ENCODE measurements at regions not wholly inside any gene's neighbourhood (a gene's known extent, or its start where the extent isn't known, plus 50 kb on each side); places are given as distances from the start of the nearest gene placed in this dataset.

GRCh38 chr1:208910161-208910560, 666.0 kb upstream of the PLXNA2 start:
- TF ChIP-seq TEAD4 (IDR thresholded peaks at IDR 0.05) (no peak), FOXM1 (IDR thresholded peaks at IDR 0.05; ENCODE audit: borderline replicate concordance, low read depth) (no peak), TAF1 (IDR thresholded peaks at IDR 0.05; ENCODE audit: low read depth) (no peak), NFIC (IDR thresholded peaks at IDR 0.05) (no peak), EGR1 (IDR thresholded peaks at IDR 0.05) (no peak), YY1 (IDR thresholded peaks at IDR 0.05; ENCODE audit: low read depth) (no peak), EP300 (IDR thresholded peaks at IDR 0.05; ENCODE audit: borderline replicate concordance) (no peak), USF1 (IDR thresholded peaks at IDR 0.05) (no peak), ZBTB7A (IDR thresholded peaks at IDR 0.05; ENCODE audit: low read depth) (no peak), CEBPB (IDR thresholded peaks at IDR 0.05) (no peak), MAX (IDR thresholded peaks at IDR 0.05) (no peak)

GRCh38 chr1:208917281-208917680, 666.2 kb upstream of the CAMK1G start:
- TF ChIP-seq FOXM1 (IDR thresholded peaks at IDR 0.05; ENCODE audit: borderline replicate concordance, low read depth): no peak
- TF ChIP-seq TAF1 (IDR thresholded peaks at IDR 0.05; ENCODE audit: low read depth): no peak
- no peak for TF ChIP-seq EP300 (IDR thresholded peaks at IDR 0.05; ENCODE audit: borderline replicate concordance)
- TF ChIP-seq EGR1 (IDR thresholded peaks at IDR 0.05): no peak
- TF ChIP-seq USF1 (IDR thresholded peaks at IDR 0.05): no peak
- no peak for TF ChIP-seq ZBTB7A (IDR thresholded peaks at IDR 0.05; ENCODE audit: low read depth)

- TF ChIP-seq FOXM1 (IDR thresholded peaks at IDR 0.05; ENCODE audit: borderline replicate concordance, low read depth) (no peak), YY1 (IDR thresholded peaks at IDR 0.05; ENCODE audit: low read depth) (no peak), ZBTB7A (IDR thresholded peaks at IDR 0.05; ENCODE audit: low read depth) (no peak), EP300 (IDR thresholded peaks at IDR 0.05; ENCODE audit: borderline replicate concordance) (no peak), TAF1 (IDR thresholded peaks at IDR 0.05; ENCODE audit: low read depth) (no peak)
Measured at GRCh38 chr1:208917723-208918122, 665.8 kb upstream of the CAMK1G start.

GRCh38 chr1:208918160-208918559, 665.4 kb upstream of the CAMK1G start:
- TF ChIP-seq CEBPB (IDR thresholded peaks at IDR 0.05) (no peak), TCF12 (IDR thresholded peaks at IDR 0.05; ENCODE audit: low read depth) (no peak), MAX (IDR thresholded peaks at IDR 0.05) (no peak), RAD21 (IDR thresholded peaks at IDR 0.05; ENCODE audit: low read depth) (no peak), FOXM1 (IDR thresholded peaks at IDR 0.05; ENCODE audit: borderline replicate concordance, low read depth) (no peak), EP300 (IDR thresholded peaks at IDR 0.05; ENCODE audit: borderline replicate concordance) (no peak), TAF1 (IDR thresholded peaks at IDR 0.05; ENCODE audit: low read depth) (no peak), TEAD4 (IDR thresholded peaks at IDR 0.05) (no peak), CREB1 (IDR thresholded peaks at IDR 0.05; ENCODE audit: low read depth) (no peak), NFIC (IDR thresholded peaks at IDR 0.05) (no peak), REST (IDR thresholded peaks at IDR 0.05; ENCODE audit: low read depth) (no peak), EGR1 (IDR thresholded peaks at IDR 0.05) (no peak), YY1 (IDR thresholded peaks at IDR 0.05; ENCODE audit: low read depth) (no peak), ZBTB7A (IDR thresholded peaks at IDR 0.05; ENCODE audit: low read depth) (no peak), USF1 (IDR thresholded peaks at IDR 0.05) (no peak)

GRCh38 chr1:208919371-208919770, 664.1 kb upstream of the CAMK1G start:
- TF ChIP-seq CEBPB (IDR thresholded peaks at IDR 0.05): no peak
- no peak for TF ChIP-seq EGR1 (IDR thresholded peaks at IDR 0.05)
- TF ChIP-seq YY1 (IDR thresholded peaks at IDR 0.05; ENCODE audit: low read depth): no peak

GRCh38 chr1:208921259-208921658, 662.3 kb upstream of the CAMK1G start:
- TF ChIP-seq EP300 (IDR thresholded peaks at IDR 0.05; ENCODE audit: borderline replicate concordance) (no peak), TCF12 (IDR thresholded peaks at IDR 0.05; ENCODE audit: low read depth) (no peak), CEBPB (IDR thresholded peaks at IDR 0.05) (no peak), YY1 (IDR thresholded peaks at IDR 0.05; ENCODE audit: low read depth) (no peak), CREB1 (IDR thresholded peaks at IDR 0.05; ENCODE audit: low read depth) (no peak), RAD21 (IDR thresholded peaks at IDR 0.05; ENCODE audit: low read depth) (no peak)

- TF ChIP-seq MAX (IDR thresholded peaks at IDR 0.05) (no peak), YY1 (IDR thresholded peaks at IDR 0.05; ENCODE audit: low read depth) (no peak), ZBTB7A (IDR thresholded peaks at IDR 0.05; ENCODE audit: low read depth) (no peak), TAF1 (IDR thresholded peaks at IDR 0.05; ENCODE audit: low read depth) (no peak), EP300 (IDR thresholded peaks at IDR 0.05; ENCODE audit: borderline replicate concordance) (no peak), CEBPB (IDR thresholded peaks at IDR 0.05) (no peak), USF1 (IDR thresholded peaks at IDR 0.05) (no peak), REST (IDR thresholded peaks at IDR 0.05; ENCODE audit: low read depth) (no peak), EGR1 (IDR thresholded peaks at IDR 0.05) (no peak), CREB1 (IDR thresholded peaks at IDR 0.05; ENCODE audit: low read depth) (no peak), NFIC (IDR thresholded peaks at IDR 0.05) (no peak), TEAD4 (IDR thresholded peaks at IDR 0.05) (no peak)
Measured at GRCh38 chr1:208923456-208923855, 660.1 kb upstream of the CAMK1G start.

Measured in Ishikawa (cell line).